NCI-H510A treated with DMSO at 0.1 percent for 48 hours (cell line): ENCODE measurements at regions not wholly inside any gene's neighbourhood (a gene's known extent, or its start where the extent isn't known, plus 50 kb on each side); places are given as distances from the start of the nearest gene placed in this dataset.
A peak's percentile ranks its signal among the peaks of the same experiment; 100 is the strongest.

Experiments
- DNase-seq: peaks from one replicate; lab custom pipeline; 2025; lab: John Stamatoyannopoulos, UW

DNA sequence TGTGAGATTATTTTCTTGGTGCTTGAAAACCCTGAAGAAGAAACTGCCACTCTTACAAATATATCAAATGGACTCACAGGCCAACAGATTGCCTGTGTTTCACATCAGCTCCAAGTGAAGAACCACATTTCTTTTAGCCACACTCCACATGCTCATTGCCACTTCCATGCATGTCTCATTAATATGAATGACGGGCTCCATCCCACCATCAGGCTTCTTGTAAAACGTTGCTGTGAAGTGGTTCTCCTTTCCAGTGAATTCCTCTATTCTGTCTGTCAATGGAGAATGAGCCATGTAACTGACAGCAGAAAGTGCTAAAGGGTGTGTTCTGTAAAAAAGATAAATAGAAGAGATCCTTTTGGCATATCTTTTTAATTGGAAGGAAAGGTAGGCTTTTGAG, 188.2 kb upstream of the RMST start:
- DNase-seq, result no peak

DNA sequence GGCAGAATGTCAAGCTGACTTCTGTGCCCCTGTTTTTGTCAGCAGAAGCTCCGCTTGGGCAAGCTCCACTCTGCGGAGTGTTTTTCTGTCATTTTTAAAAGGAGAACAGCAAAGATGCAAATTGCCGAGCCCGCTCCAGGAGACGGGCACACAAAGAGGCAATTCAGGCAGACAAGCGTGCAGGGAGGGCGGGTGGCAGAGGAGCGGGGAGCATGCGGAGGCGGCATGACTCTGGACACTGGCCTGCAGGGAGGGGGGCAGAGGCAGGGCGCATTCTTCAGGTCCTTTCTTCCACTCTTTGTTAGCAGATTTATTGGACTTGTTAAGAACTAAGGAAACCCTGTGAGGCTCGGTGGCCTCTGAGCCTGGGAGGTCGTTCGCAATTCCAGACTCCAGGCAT, 187.3 kb upstream of the RMST start:
- no peak for DNase-seq

DNA sequence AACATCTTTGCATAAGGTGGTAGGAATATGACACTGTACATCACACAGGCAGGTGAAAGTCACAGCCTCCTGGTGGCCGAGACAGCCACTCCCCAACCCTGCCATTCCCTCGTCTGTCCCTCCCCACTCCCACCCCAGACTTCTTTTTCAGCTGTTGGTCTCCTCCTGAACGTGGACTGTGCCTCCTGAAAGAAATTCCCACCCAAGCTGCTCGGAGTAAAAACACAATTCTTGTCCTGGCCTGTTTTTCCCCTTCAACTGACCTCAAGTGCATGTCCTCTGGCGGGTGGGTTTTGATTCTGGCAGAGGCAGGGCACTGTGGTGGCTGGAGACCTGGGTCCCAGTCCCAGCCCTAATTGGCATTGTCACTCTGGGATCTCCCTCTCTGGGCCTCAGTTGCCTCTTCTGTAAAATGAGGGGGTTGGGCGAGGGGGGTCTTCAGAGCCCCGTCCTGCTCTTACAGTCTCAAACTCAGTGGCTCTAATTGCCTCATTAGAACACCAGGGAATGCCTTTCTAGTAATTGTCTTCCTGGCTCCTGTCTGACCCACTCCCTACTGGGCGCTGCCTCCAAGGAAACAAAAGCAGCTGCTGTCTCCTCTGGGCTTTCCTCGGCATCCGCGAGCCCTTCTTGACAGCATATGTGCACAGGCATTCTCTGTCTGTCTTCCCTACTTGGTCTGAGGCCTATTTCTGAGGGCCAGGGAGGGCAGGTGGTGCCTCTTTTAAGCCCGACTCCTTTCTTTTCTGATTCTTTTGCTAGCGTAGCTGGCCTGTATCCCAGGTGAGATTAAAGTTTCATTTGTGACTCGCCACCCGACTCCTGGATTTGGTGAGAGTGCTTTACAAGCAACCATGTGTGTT, 186.6 kb upstream of the RMST start:
- no peak for DNase-seq

DNA sequence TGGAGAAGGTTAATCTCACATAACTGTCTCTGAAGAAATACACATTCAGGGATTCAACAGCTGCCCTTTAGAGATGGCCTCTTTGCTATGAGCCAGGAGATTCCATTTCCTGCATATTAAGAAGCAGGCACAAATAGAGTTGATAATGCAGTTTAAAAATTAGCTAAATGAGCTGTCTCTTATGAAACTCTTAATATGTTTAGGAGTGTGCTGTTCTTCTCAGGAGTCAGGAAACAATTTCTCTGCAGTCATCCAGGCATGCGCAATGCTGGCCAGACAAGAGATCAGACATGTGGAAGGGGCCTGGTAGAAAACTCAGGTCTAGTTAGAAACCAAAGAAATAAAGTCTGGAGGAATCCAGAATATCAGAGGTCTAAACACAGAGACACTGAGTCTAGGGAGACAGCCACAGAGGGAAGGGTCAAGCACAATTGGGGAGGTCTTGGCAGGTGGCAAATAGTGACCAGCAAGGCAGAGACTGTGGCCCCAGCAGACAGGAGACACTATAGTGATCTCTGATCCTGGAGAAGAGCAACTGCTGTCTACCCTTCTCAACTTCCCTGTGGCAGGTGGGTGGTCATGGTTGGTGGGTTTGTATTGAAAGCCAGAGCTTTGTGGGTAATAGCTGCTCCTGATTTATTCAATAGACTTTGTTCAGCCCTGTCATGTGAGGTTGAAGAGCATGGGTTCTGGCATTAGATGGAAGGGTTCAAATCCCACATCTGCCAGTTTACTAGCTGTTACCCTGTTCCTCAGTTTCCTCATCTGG, 185.8 kb upstream of the RMST start:
- DNase-seq, result no peak

DNA sequence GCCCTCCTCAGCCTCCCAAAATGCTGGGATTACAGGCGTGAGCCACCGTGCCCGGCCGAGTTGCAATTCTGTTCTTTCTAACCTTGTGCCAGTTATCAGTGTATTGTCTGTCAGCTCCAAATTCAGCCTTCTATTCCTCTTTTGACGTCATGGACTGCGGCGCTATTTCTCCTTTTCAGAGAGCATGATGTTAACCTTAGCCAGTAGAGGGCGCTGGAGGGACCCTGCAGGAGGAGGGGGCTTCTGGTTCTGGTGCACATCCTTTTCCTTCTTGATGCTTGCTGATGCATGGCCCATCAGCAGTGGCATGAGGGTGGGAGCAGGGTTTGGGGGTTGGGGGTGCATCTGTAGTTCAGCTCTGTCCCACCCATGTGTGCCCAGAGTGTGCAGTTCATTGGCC, 179.3 kb upstream of the RMST start:
- DNase-seq, result no peak

DNA sequence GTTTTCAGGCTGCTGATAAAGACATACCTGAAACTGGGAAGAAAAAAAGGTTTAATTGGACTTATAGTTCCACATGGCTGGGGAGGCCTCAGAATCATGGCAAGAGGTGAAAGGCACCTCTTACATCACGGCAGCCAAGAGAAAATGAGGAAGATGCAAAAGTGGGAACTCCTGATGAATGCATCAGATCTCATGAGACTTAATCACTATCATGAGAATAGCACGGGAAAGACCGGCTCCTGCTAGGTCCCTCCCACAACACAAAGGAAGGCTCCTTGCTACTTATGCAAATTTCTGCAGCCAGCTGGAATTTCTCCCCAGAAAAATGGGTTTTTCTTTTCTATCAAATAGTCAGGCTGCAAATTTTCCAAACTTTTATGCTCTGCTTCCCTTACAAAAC, 174.1 kb upstream of the RMST start:
- DNase-seq, result no peak

DNA sequence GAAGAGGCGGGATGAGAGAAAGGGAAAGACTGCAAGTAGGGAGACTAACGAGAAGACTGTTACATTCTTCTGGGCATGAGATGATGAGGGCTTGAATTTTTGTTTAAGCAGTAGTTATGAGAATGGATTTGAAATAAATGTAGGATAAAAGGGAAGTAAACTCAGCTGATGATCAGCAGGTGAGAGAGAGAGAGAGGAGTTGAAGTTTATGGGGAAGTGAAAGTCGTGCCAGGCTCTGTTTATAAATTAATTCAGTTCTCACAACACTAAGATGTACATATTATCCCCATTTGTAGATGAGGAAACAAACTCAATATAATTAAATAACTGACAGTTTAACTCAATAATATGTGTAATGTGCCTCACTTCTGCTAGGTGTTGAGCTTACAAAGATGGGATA, 170.0 kb upstream of the RMST start:
- DNase-seq, result no peak

DNA sequence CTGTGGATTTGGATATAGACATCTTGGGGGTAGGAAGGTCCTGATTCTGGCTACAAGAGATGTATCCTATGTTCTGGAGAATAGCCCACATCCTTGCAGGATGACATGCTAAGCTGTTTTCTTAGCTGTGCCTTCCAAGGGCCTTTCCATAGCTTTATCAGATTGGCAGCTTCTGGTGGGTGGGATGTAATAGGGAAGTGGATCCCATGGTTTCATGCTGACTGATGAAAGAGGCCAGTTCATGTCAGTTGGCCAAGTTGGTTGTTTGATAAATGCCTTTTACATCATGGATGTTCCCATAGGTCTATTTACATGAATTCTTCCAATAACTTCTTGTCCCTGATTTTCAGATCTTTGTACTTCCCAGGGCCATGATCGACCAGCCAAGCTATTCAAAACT, 169.1 kb upstream of the RMST start:
- DNase-seq, result no peak

DNA sequence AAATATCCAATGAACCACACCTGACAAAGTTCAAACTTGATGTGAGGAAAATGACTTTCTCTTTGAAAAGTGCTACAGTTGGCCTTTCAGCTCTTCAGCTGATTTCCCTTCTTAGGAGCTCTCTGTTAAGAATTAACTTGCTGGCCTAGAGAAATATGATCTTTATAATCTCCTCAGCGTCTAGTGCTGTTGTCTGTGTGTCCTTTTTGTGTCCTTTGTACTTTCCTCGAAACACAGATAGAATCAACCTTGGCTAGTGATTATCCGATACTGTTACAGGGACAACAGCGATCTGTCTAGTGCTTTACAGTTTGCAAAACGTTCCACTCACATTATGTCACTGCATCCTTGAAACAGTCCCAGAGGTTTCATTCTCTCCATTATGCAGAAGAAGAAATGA, 162.8 kb upstream of the RMST start:
- no peak for DNase-seq

DNA sequence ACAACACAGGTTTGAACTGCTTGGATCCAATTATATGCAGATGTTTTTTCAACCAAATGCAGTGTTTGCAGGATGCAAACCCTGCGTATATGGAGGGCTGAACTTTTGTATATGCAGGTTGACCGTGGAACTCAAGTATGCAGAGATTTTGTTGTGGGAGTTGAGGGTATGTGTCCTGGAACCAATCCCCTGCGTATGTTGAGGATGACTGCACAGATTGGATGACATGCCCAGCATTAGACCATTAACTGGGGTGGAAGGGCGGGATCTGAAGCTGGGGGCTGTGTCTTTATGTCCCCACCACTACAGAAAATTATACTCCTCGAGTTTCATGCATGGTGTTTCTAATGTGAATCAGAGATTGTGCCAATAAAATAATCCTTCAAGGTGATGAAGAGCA, 162.2 kb upstream of the RMST start:
- DNase-seq, result no peak

DNA sequence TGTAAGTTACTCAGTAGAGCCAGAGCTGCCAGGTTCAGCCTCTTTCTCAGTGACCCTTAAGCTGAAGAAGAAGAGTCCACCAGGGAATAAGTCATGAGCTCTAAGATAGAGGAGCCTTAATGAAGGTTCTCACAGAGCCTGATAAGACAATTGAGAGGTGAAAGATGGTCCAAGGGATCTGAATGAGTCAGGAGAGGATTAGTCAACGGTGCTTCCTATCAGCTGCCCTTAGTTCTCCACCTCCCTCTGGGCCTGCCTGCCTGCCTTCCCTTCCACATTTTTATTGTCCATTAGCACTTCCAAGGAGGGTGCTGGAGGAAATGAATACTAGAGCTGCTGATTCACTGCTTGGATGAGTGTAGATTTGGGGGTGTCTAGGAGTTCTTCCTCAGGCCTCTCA, 161.7 kb upstream of the RMST start:
- DNase-seq, result no peak

DNA sequence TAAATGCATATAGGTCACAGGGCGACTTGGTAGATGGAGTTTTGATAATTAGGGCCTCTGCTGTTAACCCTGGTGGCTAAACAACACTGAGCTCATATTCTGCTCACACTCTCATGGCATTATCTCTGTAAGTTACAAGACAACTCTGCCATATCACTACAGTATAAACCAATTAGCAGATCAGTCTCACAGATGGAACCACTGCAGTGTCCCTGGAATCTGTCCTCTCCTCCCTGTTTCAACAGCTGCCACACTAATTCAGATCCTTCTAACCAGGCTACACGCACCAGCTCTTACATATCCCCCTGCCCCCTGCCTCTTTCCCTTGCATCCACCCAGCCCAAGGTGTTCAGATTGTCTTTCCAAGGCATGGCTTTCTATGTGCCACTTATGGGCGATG, 161.0 kb upstream of the RMST start:
- no peak for DNase-seq

DNA sequence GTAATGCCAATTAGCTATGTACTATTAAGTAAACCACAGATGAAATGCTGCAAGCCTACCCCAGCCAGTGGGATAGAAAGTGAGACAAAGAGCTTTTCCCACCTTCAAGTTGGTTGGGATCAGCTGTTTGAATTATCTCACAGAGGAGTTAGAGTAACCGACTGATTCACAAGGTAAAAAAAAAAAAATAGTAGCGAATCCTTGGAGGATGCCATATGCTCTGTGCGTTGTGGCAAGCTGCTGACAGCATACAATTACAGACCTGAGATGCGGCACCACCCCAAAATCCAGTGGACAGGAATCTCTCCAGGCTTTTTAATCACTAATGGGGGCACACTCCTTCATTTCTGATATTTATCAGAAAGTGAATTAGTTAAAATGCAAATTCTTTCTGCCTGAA, 157.0 kb upstream of the RMST start:
- no peak for DNase-seq

DNA sequence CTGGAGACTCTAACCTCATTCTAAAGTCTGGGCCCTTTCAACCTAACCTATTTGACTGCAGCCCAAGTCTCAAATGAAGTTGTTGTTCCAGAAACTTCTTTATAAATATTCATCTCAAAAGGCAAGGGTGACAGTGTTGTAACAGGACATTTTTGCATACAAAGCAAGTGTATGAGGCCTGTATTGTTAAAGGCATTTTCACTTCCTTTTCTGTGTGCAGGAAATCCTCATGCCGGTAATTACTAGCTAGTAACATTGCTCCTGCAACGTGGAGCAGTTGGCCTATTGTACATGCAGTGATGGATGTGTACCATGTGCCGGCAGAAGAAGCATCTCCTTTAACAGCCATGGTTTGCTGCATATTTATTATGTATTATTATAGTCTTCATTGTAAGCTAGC, 156.5 kb upstream of the RMST start:
- DNase-seq, result no peak

DNA sequence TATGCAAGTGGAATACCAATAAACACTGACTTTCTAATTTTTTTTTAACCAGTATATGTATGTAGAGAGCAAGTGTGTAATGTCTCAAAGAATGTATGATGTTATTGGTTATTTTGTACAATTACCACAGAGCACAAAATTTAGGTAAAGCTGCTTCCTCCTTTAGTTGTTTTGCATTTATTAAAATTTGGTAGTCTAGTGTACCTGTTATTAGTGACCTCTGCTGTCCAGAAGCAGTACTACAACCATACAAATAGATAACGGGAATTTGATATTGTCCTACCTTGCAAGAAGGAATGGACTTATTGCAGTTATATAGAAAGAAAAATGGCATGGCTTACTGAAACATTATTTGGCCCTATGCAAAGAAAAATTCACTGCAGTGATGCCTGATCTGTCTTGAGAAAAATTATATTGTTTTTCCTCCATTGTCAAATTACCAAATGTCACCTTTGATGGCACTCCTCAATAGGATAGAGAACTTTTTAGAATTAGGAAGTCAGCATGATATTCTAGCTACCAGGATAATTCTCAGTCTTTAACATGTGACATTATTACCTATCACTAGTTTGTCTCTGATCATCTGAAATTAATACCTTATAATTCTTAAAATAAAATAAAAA, 153.9 kb upstream of the RMST start:
- DNase-seq, result peak; percentile 10

DNA sequence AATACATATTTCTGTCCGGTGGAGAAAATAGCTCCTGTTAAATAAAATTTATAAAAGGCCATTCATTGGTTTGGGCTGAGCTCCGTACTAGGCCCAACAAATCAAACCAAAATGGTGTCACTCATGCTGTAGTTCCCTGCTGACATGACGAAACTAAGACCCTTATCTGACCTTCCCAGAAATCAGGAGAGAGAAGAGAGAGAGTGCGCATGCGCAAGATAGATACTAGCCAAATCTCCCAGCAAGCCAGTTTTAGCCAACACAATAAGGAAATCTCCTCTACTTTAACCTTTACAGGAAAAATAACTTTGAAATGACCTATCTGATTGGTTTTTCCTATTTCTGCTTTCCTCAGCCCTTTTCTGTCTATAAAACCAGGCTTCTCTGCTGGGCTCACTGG, 152.7 kb upstream of the RMST start:
- DNase-seq, result no peak

DNA sequence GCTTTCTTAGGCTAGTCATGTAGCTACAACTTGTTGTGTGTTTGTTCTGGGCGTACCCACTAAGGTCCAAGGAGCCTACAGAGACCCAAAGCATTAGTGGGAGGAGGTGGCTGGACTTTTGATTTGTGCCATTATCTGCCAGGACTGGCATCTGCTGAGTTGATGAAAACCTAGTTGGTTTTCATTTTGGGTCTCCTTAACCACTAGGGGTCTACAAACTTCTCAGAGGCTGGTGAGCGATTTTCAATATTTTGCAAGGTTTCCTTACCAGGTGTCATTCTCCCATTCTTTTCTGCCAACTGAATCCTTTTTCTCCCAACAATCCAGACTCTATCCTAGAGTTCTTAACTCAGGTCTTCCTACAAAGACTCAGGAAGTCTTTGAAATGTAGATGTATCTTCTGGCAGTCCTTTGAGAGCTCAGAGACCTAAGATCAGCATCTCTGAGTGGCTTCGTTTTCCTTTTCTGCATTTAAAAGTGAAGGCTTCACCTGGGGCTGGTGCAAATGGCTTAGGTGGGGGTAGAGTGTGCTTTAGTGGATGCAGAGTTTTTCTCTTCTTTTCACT, 150.0 kb upstream of the RMST start:
- DNase-seq, result no peak

DNA sequence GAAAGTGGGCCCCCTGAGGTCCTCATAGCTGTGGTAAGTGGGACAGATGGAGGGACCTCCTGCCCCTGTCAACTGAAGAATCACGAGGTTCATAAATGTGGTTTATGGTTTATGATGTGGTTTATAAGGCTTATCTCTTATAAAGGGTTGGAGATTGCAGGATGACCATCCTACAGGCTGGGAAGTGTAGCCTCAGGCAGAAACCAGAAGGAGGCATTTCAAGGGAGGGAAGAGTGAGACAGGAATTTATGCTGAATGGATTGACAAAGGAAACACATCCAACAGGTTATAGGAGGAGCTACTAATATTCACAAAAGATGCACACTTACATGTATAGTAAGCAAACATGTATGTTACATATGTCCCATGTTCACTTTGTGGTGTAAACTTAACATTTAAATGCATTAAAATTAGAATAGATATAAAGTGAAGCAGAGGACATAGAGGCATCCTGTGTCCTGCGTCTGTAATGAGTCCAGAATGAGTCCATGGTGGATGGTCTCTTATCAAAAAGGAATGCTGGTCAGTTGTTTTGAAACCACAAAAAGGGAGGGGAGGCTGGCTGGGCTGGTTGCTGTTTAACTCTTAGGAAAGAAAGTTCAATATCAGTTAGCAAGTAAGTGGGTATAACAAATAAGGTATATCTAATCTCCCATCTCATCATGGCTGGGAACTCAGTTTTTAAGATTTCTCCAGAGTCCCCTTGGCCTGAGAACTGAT, 149.0 kb upstream of the RMST start:
- no peak for DNase-seq

DNA sequence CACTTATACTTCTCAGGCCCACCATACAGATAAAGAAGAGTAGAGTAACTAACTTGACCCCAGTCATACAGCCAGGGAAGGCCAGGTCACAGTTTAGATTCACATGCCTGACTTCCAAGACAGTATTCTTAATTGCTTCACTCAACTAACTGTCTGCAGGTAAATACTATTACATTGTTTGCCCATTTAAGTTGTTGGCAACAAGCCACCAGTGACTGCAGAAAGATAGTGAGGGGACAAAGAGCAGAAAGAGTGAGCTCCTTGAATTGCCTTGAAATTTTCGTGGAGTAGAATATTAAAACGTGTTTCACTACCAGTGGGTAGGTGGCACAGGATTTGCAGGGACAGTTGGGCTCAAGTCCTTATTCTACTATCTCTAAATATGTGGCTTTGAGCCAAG, 146.3 kb upstream of the RMST start:
- DNase-seq, result no peak

DNA sequence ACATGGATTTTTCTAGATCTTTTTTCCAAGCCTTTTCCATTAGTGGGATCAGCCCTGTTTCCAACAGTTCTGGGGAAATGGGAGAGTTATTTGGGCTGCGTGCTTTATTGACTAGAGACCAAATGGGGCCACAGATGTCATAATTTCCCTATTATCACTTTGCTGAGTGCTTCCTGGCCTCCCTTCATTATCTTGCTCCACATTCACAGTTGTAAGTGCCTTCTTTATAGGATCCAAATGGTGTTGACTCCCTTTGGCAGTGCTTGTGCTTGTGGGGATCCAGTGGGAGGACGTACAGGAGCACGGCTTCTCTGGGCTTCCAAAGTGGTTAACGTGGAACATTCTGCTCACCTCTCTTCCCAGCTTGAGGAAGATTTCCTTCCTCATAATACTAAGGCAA, 141.0 kb upstream of the RMST start:
- no peak for DNase-seq

DNA sequence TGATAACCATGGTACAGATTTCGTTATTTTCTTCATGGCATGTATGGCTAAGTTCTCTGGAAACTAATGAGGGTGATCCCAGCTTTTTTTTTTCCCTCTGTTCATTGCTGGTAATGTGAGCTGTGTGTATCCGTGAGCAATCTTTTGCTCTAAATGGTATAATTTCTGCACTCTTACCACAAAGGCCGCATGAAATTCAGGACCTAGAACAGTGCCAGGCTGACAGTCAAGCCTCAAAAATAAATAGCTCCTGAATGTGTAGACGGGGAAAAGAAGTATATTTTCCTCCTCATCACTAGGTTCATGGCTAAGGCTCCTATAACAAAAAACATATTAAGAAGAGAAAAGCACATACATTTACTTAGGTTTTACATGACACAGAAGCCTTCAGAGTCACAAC, 140.2 kb upstream of the RMST start:
- DNase-seq, result no peak

DNA sequence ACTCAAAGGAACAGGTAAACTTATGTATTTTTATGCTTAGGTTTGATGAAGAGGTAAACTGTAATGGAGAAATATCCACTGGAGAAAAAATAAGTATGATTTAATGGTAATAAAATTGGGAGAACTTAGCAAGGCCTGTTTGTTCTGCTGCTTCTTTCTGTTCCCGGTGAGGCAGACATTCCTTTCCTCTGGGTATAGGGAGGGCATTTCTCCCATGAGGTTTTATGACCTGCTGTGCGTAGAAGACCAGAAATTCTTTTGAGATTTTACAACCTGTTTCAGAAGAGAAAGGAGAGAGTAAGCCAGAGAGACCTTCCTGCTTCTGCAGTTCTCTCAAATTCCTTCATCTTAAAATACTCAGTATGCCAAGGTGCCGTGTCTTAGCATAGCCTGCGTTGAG, 139.4 kb upstream of the RMST start:
- no peak for DNase-seq
